C1 segment of cervical spinal cord (tissue), 14 donors: ENCODE measurements at regions not wholly inside any gene's neighbourhood (a gene's known extent, or its start where the extent isn't known, plus 50 kb on each side); places are given as distances from the start of the nearest gene placed in this dataset.
A peak's percentile ranks its signal among the peaks of the same experiment; 100 is the strongest.

ENCODE experiments used
- DNase-seq, 14 donors: peaks; one replicate each; lab custom pipeline; 2025; lab: John Stamatoyannopoulos, UW

- no peak for DNase-seq
Measured at GRCh38 chr13:106633321-106633720, 65.4 kb upstream of the ARGLU1 start.

- no peak for DNase-seq
Measured at GRCh38 chr13:106630650-106631049, 62.7 kb upstream of the ARGLU1 start.

DNA sequence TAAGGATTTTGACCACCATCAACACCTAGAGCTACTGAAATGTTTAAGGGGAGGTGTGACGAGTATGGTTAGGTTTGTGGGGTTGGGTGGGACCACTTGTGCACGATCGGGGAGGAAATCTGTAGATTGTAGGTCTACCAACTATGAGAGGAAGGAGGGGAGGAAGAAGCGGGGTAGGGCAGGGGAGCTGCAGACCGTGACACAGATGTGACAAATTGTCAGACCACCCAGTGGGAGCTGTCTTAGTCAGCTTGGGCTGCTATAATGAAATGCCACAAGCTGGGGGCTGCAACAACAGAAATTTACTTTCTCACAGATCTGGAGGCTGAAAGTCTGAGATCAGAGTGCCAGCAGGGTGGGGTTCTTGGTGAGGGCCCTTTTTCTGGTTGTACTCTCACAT lies 62.2 kb upstream of the ARGLU1 start:
- DNase-seq: no peak

- no peak for DNase-seq
Measured at GRCh38 chr13:106628936-106629659, 61.2 kb upstream of the ARGLU1 start.

DNA sequence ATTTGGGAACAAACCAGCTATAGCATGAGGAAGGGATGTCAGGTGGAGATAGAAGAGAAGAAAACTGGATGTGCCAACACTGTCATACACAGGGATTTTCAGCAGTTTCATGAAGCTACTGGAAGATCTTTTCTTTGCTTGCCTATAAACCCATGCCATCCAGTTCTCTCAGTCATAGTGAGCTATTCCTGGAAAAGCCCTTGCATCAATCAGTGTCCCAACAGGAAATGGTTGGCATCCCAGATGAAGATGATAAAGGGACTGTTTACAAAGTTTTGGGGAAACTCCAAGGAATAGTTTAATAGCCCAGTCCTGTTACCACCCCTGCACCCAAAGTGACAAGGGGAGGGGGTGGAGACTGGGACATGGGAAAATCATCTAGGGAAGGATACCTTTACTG lies 58.5 kb upstream of the ARGLU1 start:
- DNase-seq: no peak

DNA sequence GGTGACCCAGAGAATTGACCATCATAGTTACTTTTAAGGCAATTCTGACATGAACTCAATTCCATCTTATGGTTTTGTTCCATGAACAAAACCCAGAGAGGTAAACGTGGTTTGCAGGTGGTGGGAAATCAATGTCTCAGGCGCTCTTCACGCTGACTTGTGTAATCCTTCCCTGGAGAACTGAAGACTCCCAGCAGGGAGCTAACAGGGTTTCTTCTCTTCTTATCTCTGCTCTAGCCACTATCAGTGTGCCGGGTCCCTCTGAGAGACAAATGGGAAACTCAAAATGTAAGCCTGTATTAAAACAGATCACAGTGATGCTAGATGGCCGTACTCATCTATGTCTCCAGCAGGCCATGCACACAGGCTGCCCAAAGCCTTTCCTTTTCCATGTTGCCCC lies 57.6 kb upstream of the ARGLU1 start:
- DNase-seq: no peak

GRCh38 chr13:106623799-106624460 lies 56.0 kb upstream of the ARGLU1 start:
- no peak for DNase-seq

GRCh38 chr13:106621833-106622232 lies 53.9 kb upstream of the ARGLU1 start:
- no peak for DNase-seq

- DNase-seq: peak in 6 of 14 donors; percentile 4 to 17 (median 8)
Measured at GRCh38 chr13:106619688-106620555, 52.0 kb upstream of the ARGLU1 start.
